Stimulated activated naive B cell treated with anti-CD40 and anti-IgM and Interleukin-4, amounts not matched to agents 10 μg/mL and 1 μg/mL and 100 μg/mL, for 72 hours (primary cell): ENCODE measurements at regions not wholly inside any gene's neighbourhood (a gene's known extent, or its start where the extent isn't known, plus 50 kb on each side); places are given as distances from the start of the nearest gene placed in this dataset.
A peak's percentile ranks its signal among the peaks of the same experiment; 100 is the strongest.
"Not testable (repeated sequence)": the region's sequence is repeated elsewhere in the genome, so short reads cannot be mapped to it uniquely, and the experiment has no call there.

ENCODE experiments used
- ATAC-seq, 2 donors: fragments of 150-1000 bp; cut with Tn5 transposase; replicated peaks; 2 replicates each; pipeline ENCODE4 v1.10.0; 2021; ENCODE audit warnings: moderate library complexity in 1 of 2
- DNase-seq: peaks from one replicate; pipeline ENCODE4 v3.0.0; 2021
- H3K27ac Mint-ChIP-seq: one replicate; pipeline ENCODE4 v1.8.0; 2022; ENCODE audit warnings: mild to moderate bottlenecking, mixed read lengths
- H3K27me3 Mint-ChIP-seq, 2 donors: one replicate each; pipeline ENCODE4 v1.8.0; 2022; ENCODE audit warnings: mixed read lengths in 2 of 2
- H3K36me3 Mint-ChIP-seq, 2 donors: one replicate each; pipeline ENCODE4 v1.8.0; 2022; ENCODE audit warnings: mixed read lengths in 2 of 2, mild to moderate bottlenecking in 1 of 2
- H3K4me1 Mint-ChIP-seq, 2 donors: one replicate each; pipeline ENCODE4 v1.8.0; 2022; ENCODE audit warnings: mixed read lengths in 2 of 2, mild to moderate bottlenecking in 1 of 2
- H3K4me3 Mint-ChIP-seq, 2 donors: one replicate each; pipeline ENCODE4 v1.8.0; 2022; ENCODE audit warnings: mild to moderate bottlenecking in 2 of 2, mixed read lengths in 2 of 2, moderate library complexity in 1 of 2
- H3K9me3 Mint-ChIP-seq, 2 donors: one replicate each; pipeline ENCODE4 v1.8.0; 2022; ENCODE audit warnings: mixed read lengths in 2 of 2, mild to moderate bottlenecking in 1 of 2

DNA sequence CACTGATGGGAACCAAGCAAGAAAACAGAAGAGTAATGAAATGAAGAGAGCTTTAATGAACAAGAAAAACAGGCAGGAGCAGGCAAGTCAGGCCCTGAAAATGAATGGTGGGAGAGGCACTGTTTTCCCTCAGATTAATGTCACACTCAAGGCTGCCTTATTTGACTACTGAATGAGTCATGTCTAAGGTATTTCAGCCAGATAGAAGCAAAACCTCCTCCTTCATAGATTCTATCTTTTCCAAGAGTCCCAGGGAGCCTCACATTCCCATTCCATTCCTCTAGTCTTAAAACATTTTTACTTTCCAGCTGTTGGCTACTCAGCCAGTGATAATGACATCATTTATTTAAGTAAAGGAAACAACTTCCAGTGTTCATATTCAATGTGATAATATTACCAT, 228.4 kb upstream of the NRIP1 start:
- no peaks in the 10 kb centered on the region for H3K36me3 Mint-ChIP-seq
- H3K9me3 Mint-ChIP-seq, result no peaks in the 10 kb centered on the region
- H3K4me1 Mint-ChIP-seq, result peaks cover 8 to 17% of the 10 kb centered on the region in 2 donors
- no peaks in the 10 kb centered on the region for H3K27me3 Mint-ChIP-seq
- DNase-seq (no peak), ATAC-seq (no peak)
- no peak overlapping the region for H3K27ac Mint-ChIP-seq
- no peak overlapping the region for H3K4me3 Mint-ChIP-seq

DNA sequence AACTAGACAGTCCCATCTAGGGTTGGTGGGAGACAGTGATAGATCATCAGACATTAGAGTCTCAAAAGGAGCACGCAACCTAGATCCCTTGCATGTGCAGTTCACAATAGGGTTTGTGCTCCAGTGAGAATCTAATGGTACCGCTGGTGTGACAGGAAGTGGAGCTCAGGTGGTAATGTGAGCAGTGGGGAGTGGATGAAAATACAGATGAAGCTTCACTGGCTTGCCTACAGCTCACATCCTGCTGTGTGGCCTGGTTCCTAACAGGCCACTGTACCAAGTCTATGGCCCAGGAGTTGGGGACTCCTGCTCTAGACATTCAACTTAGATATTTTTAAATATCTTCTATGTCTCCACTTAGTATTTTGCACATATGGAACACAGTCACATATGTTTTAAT, 231.1 kb upstream of the NRIP1 start:
- Mint-ChIP-seq H3K4me1 (peaks cover 8 to 20% of the 10 kb centered on the region in 2 donors), H3K27me3 (no peaks in the 10 kb centered on the region), H3K27ac (no peak overlapping the region), H3K4me3 (no peak overlapping the region), H3K9me3 (peaks cover 2 to 4% of the 10 kb centered on the region in 2 donors), H3K36me3 (no peaks in the 10 kb centered on the region)
- DNase-seq (no peak), ATAC-seq (peak in 1 of 2 donors; percentile 41)

DNA sequence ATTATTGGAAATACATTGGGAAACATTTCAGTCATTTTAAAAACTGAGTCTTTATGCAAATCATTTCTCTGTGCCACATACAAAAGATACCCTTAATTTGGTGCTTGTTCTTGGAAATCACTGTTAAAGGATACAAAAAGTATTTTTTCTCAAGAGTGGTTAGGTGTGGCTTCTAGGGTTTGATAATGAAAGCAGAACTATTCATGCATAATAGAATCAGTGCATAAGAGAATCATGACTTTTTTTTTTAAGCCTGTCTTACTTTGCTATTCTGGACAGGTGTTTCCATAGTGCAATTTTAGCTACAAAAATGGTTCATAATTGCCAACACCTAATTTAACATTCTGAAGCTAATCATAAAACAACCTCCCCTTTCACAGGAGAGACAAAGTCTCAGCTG, 233.0 kb upstream of the NRIP1 start:
- DNase-seq, result no peak
- ATAC-seq, result peak; percentile 50 to 58
- peaks cover 3 to 6% of the 10 kb centered on the region in 2 donors for H3K36me3 Mint-ChIP-seq
- no peak overlapping the region for H3K4me3 Mint-ChIP-seq
- H3K27me3 Mint-ChIP-seq, result no peaks in the 10 kb centered on the region
- H3K9me3 Mint-ChIP-seq, result peaks cover 10 to 11% of the 10 kb centered on the region in 2 donors
- H3K27ac Mint-ChIP-seq, result no peak overlapping the region
- peaks cover 8 to 20% of the 10 kb centered on the region in 2 donors for H3K4me1 Mint-ChIP-seq

DNA sequence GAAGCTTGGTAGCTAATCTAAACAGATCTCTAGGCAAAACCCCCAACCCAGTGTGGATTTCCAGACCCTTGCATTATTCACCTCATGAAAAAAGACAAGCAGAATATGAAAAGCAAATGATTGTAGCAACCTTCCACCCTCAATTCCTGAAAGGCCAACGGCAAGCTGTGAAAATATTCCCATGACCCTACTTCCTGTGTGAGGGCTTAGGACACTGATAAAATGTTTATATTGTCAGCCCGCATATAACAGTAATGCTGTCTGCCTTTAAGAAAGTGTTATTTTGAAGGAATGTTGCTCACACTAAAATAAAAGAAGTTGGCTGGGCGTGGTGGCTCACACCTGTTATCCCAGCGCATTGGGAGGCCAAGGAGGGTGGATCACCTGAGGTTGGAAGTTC, 233.5 kb upstream of the NRIP1 start:
- no peak for ATAC-seq
- H3K36me3 Mint-ChIP-seq, result peaks cover 3 to 6% of the 10 kb centered on the region in 2 donors
- peaks cover 10 to 11% of the 10 kb centered on the region in 2 donors for H3K9me3 Mint-ChIP-seq
- H3K4me1 Mint-ChIP-seq, result peaks cover 8 to 20% of the 10 kb centered on the region in 2 donors
- H3K27me3 Mint-ChIP-seq, result no peaks in the 10 kb centered on the region
- no peak overlapping the region for H3K4me3 Mint-ChIP-seq
- DNase-seq, result no peak
- no peak overlapping the region for H3K27ac Mint-ChIP-seq

- not testable (repeated sequence) for ATAC-seq, H3K4me3 Mint-ChIP-seq, DNase-seq, H3K27ac Mint-ChIP-seq, H3K27me3 Mint-ChIP-seq, H3K36me3 Mint-ChIP-seq
- H3K9me3 Mint-ChIP-seq, result peaks cover 10 to 11% of the 10 kb centered on the region in 2 donors
- H3K4me1 Mint-ChIP-seq, result peaks cover 8 to 20% of the 10 kb centered on the region in 2 donors
Observed at GRCh38 chr21:15298755-15299154, 234.0 kb upstream of the NRIP1 start.

DNA sequence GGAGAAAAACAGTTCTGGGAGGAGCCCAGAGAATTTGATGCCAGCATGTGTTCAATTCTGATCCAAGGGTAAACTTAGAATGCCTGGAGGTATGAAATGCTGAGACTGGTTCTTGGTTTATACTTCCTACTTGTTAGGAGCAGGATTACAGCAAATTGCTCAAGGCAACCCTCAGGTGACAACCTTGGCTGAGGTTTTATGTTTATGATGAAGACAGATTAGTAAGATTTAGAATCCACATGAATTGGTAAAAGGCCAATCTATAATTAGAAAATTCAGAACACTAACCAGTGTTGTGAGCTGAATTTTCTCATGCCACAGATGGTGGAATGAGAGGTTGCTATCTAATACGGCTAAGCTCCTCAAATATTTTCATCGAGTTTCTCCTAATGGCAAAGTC, 235.3 kb upstream of the NRIP1 start:
- Mint-ChIP-seq H3K36me3 (peaks cover 3 to 6% of the 10 kb centered on the region in 2 donors), H3K9me3 (peaks cover 10 to 11% of the 10 kb centered on the region in 2 donors), H3K27ac (no peak overlapping the region)

GRCh38 chr21:15301014-15301413, 236.2 kb upstream of the NRIP1 start:
- no peak for DNase-seq

More for the DNA sequence above, 235.3 kb upstream of the NRIP1 start:
- H3K4me3 Mint-ChIP-seq, result no peak overlapping the region
- no peaks in the 10 kb centered on the region for H3K27me3 Mint-ChIP-seq
- peaks cover 8 to 20% of the 10 kb centered on the region in 2 donors for H3K4me1 Mint-ChIP-seq
- DNase-seq (no peak), ATAC-seq (no peak)

DNA sequence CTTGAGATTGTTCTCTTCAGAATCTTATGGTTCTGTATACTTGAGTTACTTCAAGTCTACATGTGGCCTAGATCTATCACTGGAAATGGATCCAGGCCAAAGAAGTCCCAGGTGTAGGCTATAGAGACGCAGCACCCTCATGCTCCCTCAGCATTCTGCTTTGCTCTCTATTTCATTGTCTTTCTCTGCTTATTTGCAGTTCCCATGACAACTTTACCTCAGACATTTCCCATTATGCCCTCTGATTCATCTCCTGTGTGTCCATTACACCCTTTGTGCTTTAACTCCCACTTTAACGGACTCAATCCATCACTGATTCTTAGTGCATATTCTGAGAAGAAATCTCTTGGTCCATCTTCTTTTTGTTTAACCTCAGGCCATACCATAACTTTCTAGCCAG, 236.9 kb upstream of the NRIP1 start:
- Mint-ChIP-seq H3K9me3 (peaks cover 10 to 11% of the 10 kb centered on the region in 2 donors), H3K27me3 (no peaks in the 10 kb centered on the region), H3K4me1 (peaks cover 8 to 18% of the 10 kb centered on the region in 2 donors), H3K27ac (no peak overlapping the region), H3K4me3 (no peak overlapping the region), H3K36me3 (peaks cover 3 to 6% of the 10 kb centered on the region in 2 donors)
- no peak for DNase-seq
- ATAC-seq, result no peak

More at GRCh38 chr21:15301014-15301413, 236.2 kb upstream of the NRIP1 start:
- Mint-ChIP-seq H3K27me3 (no peaks in the 10 kb centered on the region), H3K27ac (no peak overlapping the region), H3K9me3 (peaks cover 10 to 11% of the 10 kb centered on the region in 2 donors), H3K36me3 (peaks cover 3 to 6% of the 10 kb centered on the region in 2 donors), H3K4me3 (no peak overlapping the region), H3K4me1 (peaks cover 8 to 20% of the 10 kb centered on the region in 2 donors)
- no peak for ATAC-seq

DNA sequence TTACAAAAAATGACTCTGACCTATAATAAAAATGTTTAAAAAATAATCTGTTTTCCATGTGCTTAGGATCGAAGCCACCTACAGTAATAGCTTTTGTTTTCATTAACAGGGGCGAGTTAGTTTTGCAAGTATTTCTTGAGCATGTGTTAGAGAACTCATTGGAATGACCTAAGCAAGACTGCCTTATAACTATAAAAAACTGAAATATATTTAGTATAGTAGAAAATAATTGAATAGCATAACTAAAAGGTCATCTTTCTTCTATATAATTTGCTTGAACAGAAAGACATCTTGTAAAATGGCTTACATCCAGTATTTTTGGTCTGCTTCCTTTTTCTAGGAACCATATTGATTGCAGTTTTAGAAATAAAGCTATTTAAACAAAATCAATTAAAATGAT, 241.5 kb upstream of the NRIP1 start:
- H3K27ac Mint-ChIP-seq, result no peak overlapping the region
- ATAC-seq (no peak), DNase-seq (no peak)
- H3K36me3 Mint-ChIP-seq, result peaks cover 3 to 6% of the 10 kb centered on the region in 2 donors
- no peak overlapping the region for H3K4me3 Mint-ChIP-seq
- peaks cover 6 to 7% of the 10 kb centered on the region in 2 donors for H3K9me3 Mint-ChIP-seq
- H3K4me1 Mint-ChIP-seq, result no peaks in the 10 kb centered on the region
- no peaks in the 10 kb centered on the region for H3K27me3 Mint-ChIP-seq

DNA sequence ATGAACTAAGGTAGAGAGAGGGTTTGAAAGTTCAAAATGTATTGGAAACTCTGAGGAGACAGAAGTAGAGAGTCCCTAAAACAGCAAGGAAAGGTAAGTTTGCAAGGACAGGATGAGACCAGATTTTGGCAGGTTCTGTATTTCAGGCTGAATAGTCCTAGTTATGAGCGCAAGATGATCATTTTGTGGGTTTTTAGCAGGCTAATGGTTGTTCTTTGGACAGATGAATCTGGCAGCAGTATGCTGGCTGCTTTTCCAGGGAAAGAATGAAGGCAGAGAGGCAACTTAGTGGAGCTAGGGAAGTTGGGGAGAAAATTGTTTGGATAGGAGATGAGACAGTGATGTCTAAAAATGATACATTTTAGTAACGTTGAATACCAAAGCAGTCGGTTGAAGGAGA, 243.5 kb upstream of the NRIP1 start:
- Mint-ChIP-seq H3K27me3 (no peaks in the 10 kb centered on the region), H3K4me3 (no peak overlapping the region), H3K36me3 (no peaks in the 10 kb centered on the region), H3K9me3 (no peaks in the 10 kb centered on the region), H3K27ac (no peak overlapping the region), H3K4me1 (no peaks in the 10 kb centered on the region)
- no peak for ATAC-seq
- DNase-seq, result no peak

DNA sequence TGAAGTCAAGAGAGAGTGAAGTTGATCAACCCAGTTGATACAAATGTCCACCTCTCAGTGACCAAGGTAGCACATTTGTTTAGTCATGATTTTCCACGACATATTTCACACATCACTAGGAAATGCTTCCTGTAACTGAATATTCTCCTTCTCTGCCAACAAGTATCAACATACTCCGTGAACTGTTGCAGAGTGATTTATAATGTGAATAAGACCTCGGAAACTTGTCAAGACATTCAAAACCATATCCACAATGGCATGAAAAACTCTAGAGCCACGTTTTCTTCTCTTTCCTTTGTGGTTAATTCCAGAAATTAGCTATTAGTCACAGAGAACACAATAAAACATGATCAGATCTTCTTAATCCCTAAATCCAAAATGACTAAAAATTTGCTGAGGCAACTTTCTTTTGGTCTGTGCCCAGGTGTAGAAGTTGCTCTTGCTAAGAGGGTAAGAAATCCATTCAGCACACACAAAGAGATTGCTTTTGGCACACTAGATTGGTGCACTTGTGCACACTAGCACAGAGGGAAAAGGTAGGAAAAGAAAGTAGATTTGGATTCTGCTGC, 244.3 kb upstream of the NRIP1 start:
- Mint-ChIP-seq H3K27me3 (no peaks in the 10 kb centered on the region), H3K9me3 (no peaks in the 10 kb centered on the region), H3K4me3 (no peak overlapping the region), H3K4me1 (no peaks in the 10 kb centered on the region), H3K36me3 (no peaks in the 10 kb centered on the region), H3K27ac (no peak overlapping the region)
- DNase-seq (no peak), ATAC-seq (no peak)

GRCh38 chr21:15309721-15310120, 244.9 kb upstream of the NRIP1 start:
- H3K9me3 Mint-ChIP-seq, result no peaks in the 10 kb centered on the region
- no peak for ATAC-seq
- no peaks in the 10 kb centered on the region for H3K27me3 Mint-ChIP-seq
- H3K36me3 Mint-ChIP-seq, result no peaks in the 10 kb centered on the region
- no peak overlapping the region for H3K4me3 Mint-ChIP-seq
- H3K4me1 Mint-ChIP-seq, result no peaks in the 10 kb centered on the region
- H3K27ac Mint-ChIP-seq, result no peak overlapping the region
- DNase-seq, result no peak

DNA sequence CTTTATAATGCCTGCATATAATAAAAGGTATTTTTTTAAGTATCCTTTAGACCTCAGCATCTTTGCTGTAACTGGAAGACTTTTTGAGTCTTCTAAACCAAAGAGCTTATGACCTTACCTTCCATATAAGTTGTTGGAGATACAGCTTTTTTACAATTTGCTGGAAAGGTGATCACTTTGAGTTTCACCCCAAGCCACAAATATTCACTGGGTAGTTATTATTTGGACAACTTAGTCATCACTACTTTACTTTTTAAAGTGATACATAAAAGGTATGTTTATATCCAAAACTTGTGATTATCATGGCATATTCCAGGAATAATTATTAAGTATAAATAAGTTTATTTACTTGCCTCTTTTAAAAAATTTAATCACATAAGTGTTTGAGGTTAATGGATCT, 246.7 kb upstream of the NRIP1 start:
- Mint-ChIP-seq H3K4me3 (no peak overlapping the region), H3K9me3 (no peaks in the 10 kb centered on the region), H3K27ac (no peak overlapping the region), H3K36me3 (no peaks in the 10 kb centered on the region), H3K4me1 (no peaks in the 10 kb centered on the region), H3K27me3 (no peaks in the 10 kb centered on the region)
- ATAC-seq (no peak), DNase-seq (no peak)

DNA sequence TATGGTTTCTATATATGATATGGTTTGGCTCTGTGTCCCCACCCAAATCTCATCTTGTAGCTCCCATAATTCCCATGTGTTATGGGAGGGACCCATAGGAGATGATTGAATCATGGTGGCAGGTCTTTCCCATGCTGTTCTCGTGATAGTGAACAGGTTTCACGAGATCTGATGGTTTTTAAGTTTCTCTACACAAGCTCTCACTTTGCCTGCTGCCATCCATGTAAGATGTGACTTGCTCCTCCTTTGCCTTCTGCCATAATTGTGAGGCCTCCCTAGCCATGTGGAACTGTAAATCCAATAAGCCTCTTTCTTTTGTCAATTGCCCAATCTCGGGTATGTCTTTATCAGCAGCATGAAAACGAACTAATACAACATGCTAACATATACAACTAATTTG, 252.2 kb upstream of the NRIP1 start:
- not testable (repeated sequence) for H3K4me3 Mint-ChIP-seq

GRCh38 chr21:15319727-15320126, 254.9 kb upstream of the NRIP1 start:
- Mint-ChIP-seq H3K36me3 (no peaks in the 10 kb centered on the region), H3K27me3 (no peaks in the 10 kb centered on the region), H3K4me3 (no peak overlapping the region), H3K4me1 (no peaks in the 10 kb centered on the region), H3K9me3 (peaks cover 4 to 7% of the 10 kb centered on the region in 2 donors), H3K27ac (no peak overlapping the region)
- DNase-seq (no peak), ATAC-seq (no peak)

More for the DNA sequence above, 252.2 kb upstream of the NRIP1 start:
- not testable (repeated sequence) for H3K27me3 Mint-ChIP-seq, H3K9me3 Mint-ChIP-seq, H3K36me3 Mint-ChIP-seq, H3K4me1 Mint-ChIP-seq, DNase-seq, ATAC-seq, H3K27ac Mint-ChIP-seq
